Osteoblast (primary cell): ENCODE measurements at regions not wholly inside any gene's neighbourhood (a gene's known extent, or its start where the extent isn't known, plus 50 kb on each side); places are given as distances from the start of the nearest gene placed in this dataset. TPM values are rescaled to one million over a fixed set of nuclear protein-coding genes. Genes with fewer than 3 reads are reported as not detected.

Experiments
- DNase-seq: peaks from one replicate; pipeline ENCODE4 v3.0.0; 2011; ENCODE audit warnings: low spot score, mixed read lengths; ENCODE audit not compliant: insufficient read length; ENCODE audit errors: missing footprints
- H2AFZ ChIP-seq: 2 replicates; pipeline ENCODE4 v1.6.0; 2011; ENCODE audit warnings: mild to moderate bottlenecking, low read length
- H3K27ac ChIP-seq: 2 replicates; pipeline ENCODE4 v1.5.1; 2011; ENCODE audit warnings: mild to moderate bottlenecking, low read depth, low read length, moderate library complexity
- H3K27me3 ChIP-seq: 2 replicates; pipeline ENCODE4 v1.6.0; 2012; ENCODE audit warnings: mild to moderate bottlenecking, control low read depth, inconsistent platforms, low read length, moderate library complexity; ENCODE audit not compliant: insufficient read depth
- H3K36me3 ChIP-seq: 2 replicates; pipeline ENCODE4 v1.5.1; 2011; ENCODE audit warnings: mild to moderate bottlenecking, low read length, control low read depth, moderate library complexity; ENCODE audit not compliant: insufficient read depth
- H3K4me1 ChIP-seq: 2 replicates; pipeline ENCODE4 v1.5.1; 2011; ENCODE audit warnings: mild to moderate bottlenecking, low read length, control low read depth, moderate library complexity; ENCODE audit not compliant: insufficient read depth
- H3K4me2 ChIP-seq: 2 replicates; pipeline ENCODE4 v1.6.0; 2011; ENCODE audit warnings: mild to moderate bottlenecking, low read length; ENCODE audit not compliant: insufficient read depth
- H3K4me3 ChIP-seq: fragments of 200-600 bp; sonication (generic); 3 replicates; pipeline ENCODE4 v1.5.1; 2012; ENCODE audit warnings: mild to moderate bottlenecking, low read length, inconsistent platforms; ENCODE audit not compliant: insufficient read depth
- H3K79me2 ChIP-seq: 2 replicates; pipeline ENCODE4 v1.6.0; 2012; ENCODE audit warnings: mild to moderate bottlenecking, low read length, control low read depth, inconsistent platforms; ENCODE audit not compliant: insufficient read depth
- H3K9me3 ChIP-seq: 2 replicates; pipeline ENCODE4 v1.5.1; 2011; ENCODE audit warnings: low read depth, low read length, control low read depth
- H4K20me1 ChIP-seq: 2 replicates; pipeline ENCODE4 v1.6.0; 2012; ENCODE audit warnings: mild to moderate bottlenecking, low read length, control low read depth; ENCODE audit not compliant: insufficient read depth
- small RNA-seq: library from RNA; depleted of rRNA; stranded (forward); fragments of <200 nt; gene quantifications from one replicate; pipeline ENCODE3, GENCODE V24; 2012
- TF ChIP-seq, protein P1 (sequence below): IDR thresholded peaks from 2 replicates; pipeline ENCODE4 v1.5.1; 2011; ENCODE audit warnings: mild to moderate bottlenecking, low read depth, low read length, moderate library complexity; ENCODE audit errors: extremely low read depth

DNA sequence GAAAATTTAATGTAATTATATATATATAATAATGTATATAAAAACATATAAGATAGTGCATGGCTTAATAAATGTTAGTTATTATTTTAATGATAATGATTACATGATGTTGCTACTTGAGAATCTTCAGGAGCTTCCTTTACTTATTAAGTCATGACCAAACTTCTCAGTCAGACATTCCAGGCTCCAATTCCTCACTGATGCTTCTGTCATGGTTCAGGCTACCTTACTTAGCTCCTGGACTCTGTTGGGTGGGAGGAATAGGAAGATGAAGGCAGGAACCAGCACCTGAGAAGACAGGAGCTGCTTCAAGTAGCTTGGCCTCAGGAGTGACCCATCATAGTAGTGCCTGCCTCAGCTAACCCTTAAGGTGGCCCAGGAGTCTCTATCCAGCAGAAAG, 55.0 kb upstream of the EEPD1 start:
- DNase-seq, result no peak
- Histone ChIP-seq H4K20me1 (no peaks in the 10 kb centered on the region), H3K4me1 (peaks cover 11% of the 10 kb centered on the region), H3K4me2 (no peak overlapping the region), H3K79me2 (no peaks in the 10 kb centered on the region), H3K27me3 (no peaks in the 10 kb centered on the region), H3K4me3 (no peak overlapping the region), H3K36me3 (no peaks in the 10 kb centered on the region), H3K27ac (no peak overlapping the region), H2AFZ (no peak overlapping the region), H3K9me3 (no peaks in the 10 kb centered on the region)
- TF ChIP-seq, protein P1, sequence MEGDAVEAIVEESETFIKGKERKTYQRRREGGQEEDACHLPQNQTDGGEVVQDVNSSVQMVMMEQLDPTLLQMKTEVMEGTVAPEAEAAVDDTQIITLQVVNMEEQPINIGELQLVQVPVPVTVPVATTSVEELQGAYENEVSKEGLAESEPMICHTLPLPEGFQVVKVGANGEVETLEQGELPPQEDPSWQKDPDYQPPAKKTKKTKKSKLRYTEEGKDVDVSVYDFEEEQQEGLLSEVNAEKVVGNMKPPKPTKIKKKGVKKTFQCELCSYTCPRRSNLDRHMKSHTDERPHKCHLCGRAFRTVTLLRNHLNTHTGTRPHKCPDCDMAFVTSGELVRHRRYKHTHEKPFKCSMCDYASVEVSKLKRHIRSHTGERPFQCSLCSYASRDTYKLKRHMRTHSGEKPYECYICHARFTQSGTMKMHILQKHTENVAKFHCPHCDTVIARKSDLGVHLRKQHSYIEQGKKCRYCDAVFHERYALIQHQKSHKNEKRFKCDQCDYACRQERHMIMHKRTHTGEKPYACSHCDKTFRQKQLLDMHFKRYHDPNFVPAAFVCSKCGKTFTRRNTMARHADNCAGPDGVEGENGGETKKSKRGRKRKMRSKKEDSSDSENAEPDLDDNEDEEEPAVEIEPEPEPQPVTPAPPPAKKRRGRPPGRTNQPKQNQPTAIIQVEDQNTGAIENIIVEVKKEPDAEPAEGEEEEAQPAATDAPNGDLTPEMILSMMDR, result no peak

- H3K36me3 ChIP-seq, result no peaks in the 10 kb centered on the region
- peak; percentile 78 for DNase-seq
- H3K27me3 ChIP-seq, result no peaks in the 10 kb centered on the region
- H3K4me1 ChIP-seq, result peaks cover 11% of the 10 kb centered on the region
- no peaks in the 10 kb centered on the region for H3K9me3 ChIP-seq
- H3K4me2 ChIP-seq, result peak overlapping the region; percentile 34
- no peaks in the 10 kb centered on the region for H4K20me1 ChIP-seq
- no peak overlapping the region for H3K4me3 ChIP-seq
- TF ChIP-seq, protein P1, result no peak
- H2AFZ ChIP-seq, result no peak overlapping the region
- no peaks in the 10 kb centered on the region for H3K79me2 ChIP-seq
- no peak overlapping the region for H3K27ac ChIP-seq
Observed at GRCh38 chr7:36100226-36100625, 52.8 kb upstream of the EEPD1 start.

GRCh38 chr7:36100634-36101033, 52.4 kb upstream of the EEPD1 start:
- no peaks in the 10 kb centered on the region for H3K79me2 ChIP-seq
- H3K4me1 ChIP-seq, result peaks cover 11% of the 10 kb centered on the region
- H3K4me3 ChIP-seq, result no peak overlapping the region
- H3K27me3 ChIP-seq, result no peaks in the 10 kb centered on the region
- no peaks in the 10 kb centered on the region for H3K9me3 ChIP-seq
- no peaks in the 10 kb centered on the region for H4K20me1 ChIP-seq
- no peak overlapping the region for H3K27ac ChIP-seq
- no peak overlapping the region for H2AFZ ChIP-seq
- TF ChIP-seq, protein P1, result no peak
- DNase-seq, result no peak
- H3K36me3 ChIP-seq, result no peaks in the 10 kb centered on the region
- H3K4me2 ChIP-seq, result peak overlapping the region; percentile 34

Small RNAs in the stretch of these regions (small RNA-seq; reads per million reads assigned to genes)
- not detected for gene RNU6-1085P
